Spleen (tissue), 11 donors: ENCODE measurements at regions not wholly inside any gene's neighbourhood (a gene's known extent, or its start where the extent isn't known, plus 50 kb on each side); places are given as distances from the start of the nearest gene placed in this dataset.

ENCODE experiments used
- DNase-seq: peaks from one replicate; pipeline ENCODE4 v3.0.0-alpha.2; 2020
- H3K27ac ChIP-seq, 8 donors: fragments of 200-600 bp; sonication (generic) in 7 of 8; 1 replicate in 4 of 8; 2 replicates in 4 of 8; pipeline versions ENCODE4 v1.5.0 to v1.8.0; 2016 to 2021; ENCODE audit warnings: inconsistent platforms in 4 of 8, mild to moderate bottlenecking in 4 of 8, moderate library complexity in 1 of 8
- H3K27me3 ChIP-seq, 7 donors: fragments of 200-600 bp; sonication (generic) in 6 of 7; replicated peaks in 1 of 7; 1 replicate in 4 of 7; 2 replicates in 3 of 7; pipeline versions ENCODE4 v1.5.0 to v1.8.0; 2016 to 2021; ENCODE audit warnings: inconsistent platforms in 3 of 7, mild to moderate bottlenecking in 1 of 7
- H3K36me3 ChIP-seq, 6 donors: fragments of 200-600 bp; sonication (generic) in 5 of 6; 1 replicate in 4 of 6; 2 replicates in 2 of 6; pipeline versions ENCODE4 v1.5.0 to v1.8.0; 2016 to 2021; ENCODE audit warnings: inconsistent platforms in 2 of 6
- H3K4me1 ChIP-seq, 6 donors: fragments of 200-600 bp; sonication (generic) in 5 of 6; 1 replicate in 3 of 6; 2 replicates in 3 of 6; pipeline versions ENCODE4 v1.5.0 to v1.8.0; 2016 to 2021; ENCODE audit warnings: inconsistent platforms in 3 of 6
- H3K4me3 ChIP-seq, 8 donors: fragments of 200-600 bp; sonication (generic) in 7 of 8; 1 replicate in 4 of 8; 2 replicates in 4 of 8; pipeline versions ENCODE4 v1.5.0 to v1.8.0; 2016 to 2021; ENCODE audit warnings: inconsistent platforms in 4 of 8, mild to moderate bottlenecking in 4 of 8, moderate library complexity in 2 of 8
- H3K9me3 ChIP-seq, 8 donors: fragments of 200-600 bp; sonication (generic) in 7 of 8; 1 replicate in 4 of 8; 2 replicates in 4 of 8; pipeline versions ENCODE4 v1.5.0 to v1.8.0; 2016 to 2021; ENCODE audit warnings: inconsistent platforms in 4 of 8
- CTCF ChIP-seq, 11 experiments: fragments of 200-600 bp in 7 of 11; fragments of 450-650 bp in 4 of 11; sonication (generic) in 4 of 11; IDR thresholded peaks in 8 of 11; conservative IDR thresholded peaks in 3 of 11; 1 replicate in 7 of 11; 2 replicates in 4 of 11; pipeline versions ENCODE4 v1.4.0 to v1.8.0; 2016 to 2021; ENCODE audit warnings: antibody characterized with exemption in 11 of 11, inconsistent platforms in 4 of 11, mild to moderate bottlenecking in 1 of 11
- POLR2A ChIP-seq, 3 donors: fragments of 450-650 bp; IDR thresholded peaks; one replicate each; pipeline ENCODE4 v1.5.1; 2017; ENCODE audit warnings: antibody characterized with exemption in 3 of 3, mild to moderate bottlenecking in 1 of 3
- POLR2AphosphoS5 ChIP-seq, 3 donors: sonication (generic); formaldehyde crosslinking; IDR thresholded peaks; one replicate each; pipeline ENCODE4 v1.5.1; 2017; ENCODE audit warnings: antibody characterized with exemption in 3 of 3
- WGBS, 5 donors: extraction: QIAGEN DNeasy Blood & Tissue Kit in 3 of 5; methylation state at CpG; one replicate each; pipeline versions ENCODE4 v1.1.5 to v1.1.7; 2013 to 2018; 5-methylcytosine and 5-hydroxymethylcytosine counted together
- intact Hi-C: fragments of 100-400 bp; cut with DNase I; formaldehyde crosslinking; loops from one replicate; pipeline ENCODE4 v1.15.0; 2023; ENCODE audit warnings: low total_unique reads
- donor health status: healthy with polysubstance abuse.
- donor health status: DM: no; HTN: no; CAD: no; lungs with moderate emphysema.
- donor health status: DM: no; HTN: no; CAD: no.
- donor health status: Bipolar disorder and iron deficiency.
- donor health status: healthy.
- donor health status: DM: no; HTN: no; CAD: no.
- donor health status: DM: yes; HTN: yes; CAD: no.

DNA sequence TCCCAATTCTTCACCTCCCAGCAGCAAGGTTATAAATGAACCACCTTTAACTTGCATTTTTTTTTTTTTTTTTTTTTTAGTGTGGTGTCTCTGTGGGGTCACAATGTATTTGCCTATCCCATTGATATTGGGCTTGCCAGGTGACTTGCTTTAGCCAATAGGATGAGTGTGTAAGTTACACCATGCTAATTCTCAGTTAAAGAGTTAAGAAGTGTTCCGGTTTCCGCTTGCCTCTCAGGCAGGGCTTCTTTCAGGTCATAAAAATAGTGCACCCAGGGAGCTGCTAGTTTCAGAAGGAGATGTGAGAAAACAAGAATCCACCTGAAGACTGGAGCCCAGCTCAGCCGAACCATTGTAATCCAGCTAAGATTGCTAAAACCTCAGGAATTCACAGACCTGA lies 84.2 kb upstream of the PTPRD start:
- Histone ChIP-seq H3K9me3 (peaks cover 0 to 10% (median under 1%) of the 10 kb centered on the region in 8 donors), H3K27ac (no peak overlapping the region), H3K4me3 (no peak overlapping the region), H3K27me3 (no peaks in the 10 kb centered on the region), H3K4me1 (no peaks in the 10 kb centered on the region), H3K36me3 (no peaks in the 10 kb centered on the region)
- no peak for TF ChIP-seq CTCF (IDR thresholded peaks at IDR 0.05 in 8 of 11, conservative IDR thresholded peaks at IDR 0.05 in 3 of 11)
- TF ChIP-seq POLR2A (IDR thresholded peaks at IDR 0.05) = no peak
- no peak for TF ChIP-seq POLR2AphosphoS5 (IDR thresholded peaks at IDR 0.05)
- 69 to 94% (median 93%) methylated on average over 3 of the region's 3 CpGs for WGBS, 5 donors
- DNase-seq = no peak
- intact Hi-C loops = no loop called here

GRCh38 chr9:10700291-10700690 lies 87.5 kb upstream of the PTPRD start:
- no peak overlapping the region for H3K27ac ChIP-seq
- no peak overlapping the region for H3K4me3 ChIP-seq
- peaks cover 0 to 10% (median 1%) of the 10 kb centered on the region in 8 donors for H3K9me3 ChIP-seq
- DNase-seq = no peak
- H3K27me3 ChIP-seq = no peaks in the 10 kb centered on the region
- H3K36me3 ChIP-seq = no peaks in the 10 kb centered on the region
- intact Hi-C loops = no loop called here
- no peak for TF ChIP-seq CTCF (IDR thresholded peaks at IDR 0.05 in 8 of 11, conservative IDR thresholded peaks at IDR 0.05 in 3 of 11)
- no peak for TF ChIP-seq POLR2AphosphoS5 (IDR thresholded peaks at IDR 0.05)
- TF ChIP-seq POLR2A (IDR thresholded peaks at IDR 0.05) = no peak
- H3K4me1 ChIP-seq = no peaks in the 10 kb centered on the region

DNA sequence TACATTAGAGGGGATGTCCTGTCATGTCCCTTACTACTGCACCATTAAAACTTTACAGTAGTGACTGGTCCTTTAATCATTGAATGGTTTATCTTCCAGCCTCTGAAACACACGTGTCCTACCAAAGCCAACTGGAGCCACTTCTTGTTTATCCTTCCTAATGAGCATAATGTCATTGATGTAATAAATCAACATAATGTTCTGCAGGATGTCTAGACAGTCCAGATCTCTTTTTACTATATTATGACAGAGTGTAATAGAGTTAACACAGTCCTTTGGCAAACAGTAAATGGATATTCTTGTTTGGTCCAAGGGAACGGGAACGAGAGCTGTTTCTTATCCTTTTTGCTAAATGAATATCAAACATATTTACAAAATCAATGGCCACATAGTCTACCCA lies 88.1 kb upstream of the PTPRD start:
- H3K4me1 ChIP-seq = no peaks in the 10 kb centered on the region
- WGBS, 5 donors = 46 to 73% (median 67%) methylated on average over 3 of the region's 3 CpGs
- intact Hi-C loops = no loop called here

DNA sequence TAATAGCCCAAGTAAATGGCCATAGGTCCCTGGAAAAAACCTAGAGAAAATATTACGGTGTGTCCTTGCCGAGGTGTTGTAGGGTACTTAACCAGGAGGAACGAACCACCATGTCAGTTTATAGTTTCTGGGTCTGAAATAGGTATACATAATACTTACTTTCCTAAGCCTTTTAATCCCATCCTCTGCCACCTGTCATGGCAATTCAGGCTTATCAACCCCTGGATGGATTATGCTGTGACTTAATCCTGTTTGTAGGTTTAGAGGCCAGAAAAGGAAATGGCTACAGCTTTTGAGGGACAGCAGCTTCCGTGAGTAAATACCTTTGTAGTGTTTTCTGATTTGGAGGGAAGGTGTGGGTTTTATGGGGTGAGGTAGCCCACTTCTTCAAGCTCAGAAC lies 89.1 kb upstream of the PTPRD start:
- no peak overlapping the region for H3K4me3 ChIP-seq
- no peak overlapping the region for H3K27ac ChIP-seq
- H3K4me1 ChIP-seq = no peaks in the 10 kb centered on the region
- H3K27me3 ChIP-seq = no peaks in the 10 kb centered on the region
- TF ChIP-seq POLR2A (IDR thresholded peaks at IDR 0.05) (no peak), POLR2AphosphoS5 (IDR thresholded peaks at IDR 0.05) (no peak), CTCF (IDR thresholded peaks at IDR 0.05 in 8 of 11, conservative IDR thresholded peaks at IDR 0.05 in 3 of 11) (no peak)
- intact Hi-C loops = no loop called here
- no peak for DNase-seq
- H3K9me3 ChIP-seq = peaks cover 0 to 10% (median 0%) of the 10 kb centered on the region in 8 donors
- H3K36me3 ChIP-seq = no peaks in the 10 kb centered on the region
- WGBS, 5 donors = 76 to 91% (median 79%) methylated on average over 4 of the region's 4 CpGs

More for the DNA sequence above, 88.1 kb upstream of the PTPRD start:
- DNase-seq = no peak
- Histone ChIP-seq H3K9me3 (peaks cover 0 to 10% (median 1%) of the 10 kb centered on the region in 8 donors), H3K27ac (no peak overlapping the region), H3K4me3 (no peak overlapping the region), H3K36me3 (no peaks in the 10 kb centered on the region), H3K27me3 (no peaks in the 10 kb centered on the region)
- no peak for TF ChIP-seq POLR2AphosphoS5 (IDR thresholded peaks at IDR 0.05)
- TF ChIP-seq POLR2A (IDR thresholded peaks at IDR 0.05) = no peak
- no peak for TF ChIP-seq CTCF (IDR thresholded peaks at IDR 0.05 in 8 of 11, conservative IDR thresholded peaks at IDR 0.05 in 3 of 11)
